B cell (primary cell): ENCODE measurements at regions not wholly inside any gene's neighbourhood (a gene's known extent, or its start where the extent isn't known, plus 50 kb on each side); places are given as distances from the start of the nearest gene placed in this dataset.

Experiments
- EZH2 ChIP-seq: IDR thresholded peaks from 2 replicates; pipeline ENCODE4 v1.6.1; 2012; ENCODE audit warnings: borderline replicate concordance, low read depth, mild to moderate bottlenecking, moderate library complexity, low read length; ENCODE audit not compliant: insufficient read depth, poor library complexity, severe bottlenecking
- TF ChIP-seq, protein P1 (sequence below): fragments of 200-600 bp; IDR thresholded peaks from one replicate; pipeline ENCODE4 v1.8.0; 2022; ENCODE audit warnings: antibody characterized with exemption, mild to moderate bottlenecking

DNA sequence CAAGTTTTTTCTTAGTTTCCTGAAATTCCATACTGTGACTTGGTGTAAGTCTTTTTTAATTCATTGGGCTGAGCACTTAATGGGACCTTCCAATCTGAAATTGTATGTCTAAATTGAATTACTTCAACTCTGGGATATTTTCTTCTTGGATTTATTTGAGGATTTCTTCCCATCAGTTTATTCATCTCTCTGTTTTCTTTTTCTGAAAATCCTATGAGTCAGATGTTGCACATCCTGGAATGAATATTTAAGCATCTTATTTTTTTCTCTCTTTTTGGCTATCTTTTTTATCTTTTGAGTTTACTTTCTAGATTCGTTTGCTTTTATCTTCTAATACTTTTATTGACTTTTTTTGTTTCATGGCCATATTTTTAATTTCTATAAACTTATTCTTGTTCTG, 55.4 kb upstream of the ACYP2 start:
- TF ChIP-seq, protein P1, sequence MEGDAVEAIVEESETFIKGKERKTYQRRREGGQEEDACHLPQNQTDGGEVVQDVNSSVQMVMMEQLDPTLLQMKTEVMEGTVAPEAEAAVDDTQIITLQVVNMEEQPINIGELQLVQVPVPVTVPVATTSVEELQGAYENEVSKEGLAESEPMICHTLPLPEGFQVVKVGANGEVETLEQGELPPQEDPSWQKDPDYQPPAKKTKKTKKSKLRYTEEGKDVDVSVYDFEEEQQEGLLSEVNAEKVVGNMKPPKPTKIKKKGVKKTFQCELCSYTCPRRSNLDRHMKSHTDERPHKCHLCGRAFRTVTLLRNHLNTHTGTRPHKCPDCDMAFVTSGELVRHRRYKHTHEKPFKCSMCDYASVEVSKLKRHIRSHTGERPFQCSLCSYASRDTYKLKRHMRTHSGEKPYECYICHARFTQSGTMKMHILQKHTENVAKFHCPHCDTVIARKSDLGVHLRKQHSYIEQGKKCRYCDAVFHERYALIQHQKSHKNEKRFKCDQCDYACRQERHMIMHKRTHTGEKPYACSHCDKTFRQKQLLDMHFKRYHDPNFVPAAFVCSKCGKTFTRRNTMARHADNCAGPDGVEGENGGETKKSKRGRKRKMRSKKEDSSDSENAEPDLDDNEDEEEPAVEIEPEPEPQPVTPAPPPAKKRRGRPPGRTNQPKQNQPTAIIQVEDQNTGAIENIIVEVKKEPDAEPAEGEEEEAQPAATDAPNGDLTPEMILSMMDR = no peak
- TF ChIP-seq EZH2 = no peak
